HG03095 (cell line): ENCODE measurements at regions not wholly inside any gene's neighbourhood (a gene's known extent, or its start where the extent isn't known, plus 50 kb on each side); places are given as distances from the start of the nearest gene placed in this dataset.
"Not testable (repeated sequence)": the region's sequence is repeated elsewhere in the genome, so short reads cannot be mapped to it uniquely, and the experiment has no call there.

Experiments used
- ATAC-seq: cut with Tn5 transposase; IDR thresholded peaks from one replicate; pipeline ENCODE4 v1.9.1; 2021; ENCODE audit warnings: moderate library complexity; ENCODE audit not compliant: unreplicated experiment

DNA sequence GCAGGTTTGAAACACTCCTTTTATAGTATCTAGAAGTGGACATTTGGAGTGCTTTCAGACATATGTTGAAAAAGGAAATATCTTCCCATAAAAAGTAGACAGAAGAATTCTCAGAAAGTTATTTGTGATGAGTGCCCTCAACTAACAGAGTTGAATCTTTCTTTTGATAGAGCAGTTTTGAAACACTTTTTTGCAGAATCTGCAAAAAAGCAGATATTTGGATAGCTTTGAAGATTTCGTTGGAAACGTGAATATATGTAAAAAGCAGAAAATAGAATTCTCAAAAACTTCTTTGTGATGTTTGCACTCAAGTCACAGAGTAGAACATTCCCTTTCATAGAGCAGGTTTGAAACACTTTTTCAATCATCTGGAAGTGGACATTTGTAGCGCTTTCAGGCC, 676.4 kb upstream of the ZNF337 start:
- ATAC-seq = not testable (repeated sequence)

DNA sequence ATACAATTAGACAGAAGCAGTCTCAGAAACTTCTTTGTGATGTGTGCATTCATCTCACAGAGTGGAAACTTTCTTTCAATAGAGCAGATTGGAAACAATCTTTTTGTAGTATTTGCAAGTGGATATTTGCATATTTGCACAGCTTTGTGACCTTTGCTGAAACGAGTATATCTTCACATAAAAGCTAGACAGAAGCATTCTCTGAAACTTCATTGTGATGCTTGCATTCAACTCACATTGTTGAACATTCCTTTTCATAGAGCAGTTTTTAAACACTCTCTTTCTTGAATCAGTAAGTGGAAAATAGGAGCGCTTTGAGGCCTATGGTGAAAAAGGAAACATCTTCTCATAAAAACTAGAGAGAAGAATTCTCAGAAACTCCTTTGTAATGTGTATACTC, 657.9 kb upstream of the ZNF337 start:
- no peak for ATAC-seq

DNA sequence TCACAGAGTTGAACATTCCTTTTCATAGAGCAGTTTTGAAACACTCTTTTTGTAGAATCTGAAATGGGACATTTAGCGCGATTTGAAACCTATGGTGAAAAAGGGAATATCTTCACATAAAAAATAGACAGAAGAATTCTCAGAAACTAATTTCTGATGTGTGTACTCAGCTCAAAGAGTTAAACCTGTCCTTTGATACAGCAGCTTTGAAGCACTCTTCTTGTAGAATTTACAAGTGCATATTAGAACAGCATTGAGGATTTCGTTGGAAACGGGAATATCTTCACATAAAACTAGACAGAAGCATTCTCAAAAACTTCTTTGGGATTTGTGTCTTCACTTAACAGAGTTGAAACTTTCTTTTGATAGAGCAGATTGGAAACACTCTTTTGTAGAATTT, 650.7 kb upstream of the ZNF337 start:
- no peak for ATAC-seq

DNA sequence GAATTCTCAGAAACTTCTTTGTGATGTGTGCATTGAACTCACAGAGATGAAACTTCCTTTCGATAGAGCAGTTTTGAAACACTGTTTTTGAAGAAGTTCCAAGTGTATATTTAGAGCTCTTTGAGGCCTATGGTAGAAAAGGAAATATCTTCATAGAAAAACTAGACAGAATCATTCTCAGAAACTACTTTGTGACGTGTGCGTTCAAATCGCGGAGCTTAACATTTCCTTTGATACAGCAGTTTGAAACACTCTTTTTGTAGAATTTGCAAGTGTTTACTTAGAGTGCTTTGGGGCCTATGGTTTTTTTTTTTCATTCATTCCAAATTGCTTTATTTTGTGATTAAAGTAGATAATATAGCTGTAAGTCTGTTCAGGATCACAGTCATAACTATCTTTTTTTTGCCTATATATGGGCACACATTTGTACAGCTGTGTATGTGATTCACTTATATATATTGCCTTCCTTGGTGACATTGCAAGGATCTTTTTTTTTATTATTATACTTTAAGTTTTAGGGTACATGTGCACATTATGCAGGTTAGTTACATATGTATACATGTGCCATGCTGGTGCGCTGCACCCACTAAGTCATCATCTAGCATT, 643.9 kb upstream of the ZNF337 start:
- not testable (repeated sequence) for ATAC-seq

DNA sequence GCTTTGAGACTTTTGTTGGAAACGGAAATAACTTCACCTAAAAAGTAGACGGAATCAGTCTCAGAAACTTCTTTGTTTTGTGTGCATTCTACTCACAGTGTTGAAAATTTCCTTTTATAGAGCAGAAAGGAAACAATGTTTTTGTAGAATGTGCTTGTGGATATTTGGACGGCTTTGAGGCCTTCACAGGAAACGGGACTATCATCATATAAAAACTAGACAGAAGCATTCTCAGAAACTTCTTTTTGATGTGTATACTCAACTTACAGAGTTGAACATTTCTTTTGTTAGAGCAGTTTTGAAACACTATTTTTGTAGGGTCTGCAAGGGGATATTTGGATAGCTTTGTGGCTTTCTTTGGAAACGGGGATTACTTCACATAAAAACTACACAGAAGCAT, 627.5 kb upstream of the ZNF337 start:
- ATAC-seq = no peak

DNA sequence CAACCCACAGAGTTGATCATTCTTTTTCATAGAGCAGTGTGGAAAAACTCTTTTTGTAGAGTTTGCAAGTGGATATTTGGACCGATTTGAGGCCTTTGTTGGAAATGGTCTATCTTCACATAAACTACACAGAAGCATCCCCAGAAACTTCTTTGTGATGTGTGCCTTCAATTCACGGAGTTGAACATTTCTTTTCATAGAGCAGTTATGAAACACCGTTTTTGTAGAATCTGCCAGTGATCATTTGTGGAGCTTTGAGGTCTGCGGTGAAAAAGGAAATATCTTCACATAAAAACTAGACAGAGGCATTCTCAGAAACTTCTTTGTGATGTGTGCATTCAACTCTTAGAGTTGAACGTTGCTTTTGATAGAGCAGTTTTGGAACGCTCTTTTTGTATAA, 618.4 kb upstream of the ZNF337 start:
- ATAC-seq = no peak

DNA sequence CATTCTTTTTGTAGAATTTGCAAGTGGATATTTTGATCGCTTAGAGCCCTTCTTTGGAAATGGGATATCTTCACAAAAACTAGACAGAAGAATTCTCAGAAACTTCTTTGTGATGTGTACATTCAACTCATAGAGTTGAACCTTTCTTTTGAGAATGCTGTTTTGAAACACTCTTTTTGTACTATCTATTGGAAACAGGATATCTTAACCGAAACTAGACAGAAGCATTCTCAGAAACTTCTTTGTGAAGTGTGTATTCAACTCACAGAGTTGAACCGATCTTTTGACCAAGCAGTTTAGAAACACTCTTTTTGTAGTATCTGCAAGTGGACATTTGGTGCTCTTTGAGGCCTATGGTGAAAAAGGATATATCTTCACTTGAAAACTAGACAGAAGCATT, 613.1 kb upstream of the ZNF337 start:
- not testable (repeated sequence) for ATAC-seq

DNA sequence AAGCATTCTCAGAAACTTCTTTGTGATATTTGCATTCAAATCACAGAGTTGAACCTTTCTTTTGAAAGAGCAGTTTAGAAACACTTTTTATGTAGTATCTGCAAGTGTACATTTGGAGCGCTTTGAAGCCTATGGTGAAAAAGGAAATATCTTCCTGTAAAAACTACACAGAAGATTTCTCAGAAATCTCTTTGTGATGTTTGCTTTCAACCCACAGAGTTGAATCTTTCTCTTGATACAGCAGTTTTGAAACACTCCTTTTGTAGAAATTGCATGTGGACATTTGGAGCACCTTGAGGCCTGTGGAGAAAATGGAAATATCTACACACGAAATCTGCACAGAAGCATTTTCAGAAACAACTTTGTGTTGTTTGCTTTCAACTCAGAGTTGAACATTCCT, 612.3 kb upstream of the ZNF337 start:
- ATAC-seq = no peak

DNA sequence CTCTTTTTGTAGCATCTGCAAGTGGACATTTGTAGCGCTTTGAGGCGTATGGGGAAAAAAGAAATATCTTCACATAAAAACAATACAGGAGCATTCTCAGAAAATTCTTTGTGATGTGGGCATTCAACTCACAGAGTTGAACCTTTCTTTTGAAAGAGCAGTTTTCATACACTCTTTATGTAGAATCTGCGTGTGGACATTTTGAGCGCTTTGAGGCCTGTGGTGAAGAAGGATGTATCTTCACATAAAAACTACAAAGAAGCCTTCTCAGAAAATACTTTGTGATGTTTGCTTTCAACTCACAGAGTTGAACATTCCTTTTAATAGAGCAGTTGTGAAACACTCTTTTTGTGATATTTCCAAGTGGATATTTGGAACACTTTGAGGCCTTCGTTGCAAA, 598.4 kb upstream of the ZNF337 start:
- ATAC-seq = no peak

DNA sequence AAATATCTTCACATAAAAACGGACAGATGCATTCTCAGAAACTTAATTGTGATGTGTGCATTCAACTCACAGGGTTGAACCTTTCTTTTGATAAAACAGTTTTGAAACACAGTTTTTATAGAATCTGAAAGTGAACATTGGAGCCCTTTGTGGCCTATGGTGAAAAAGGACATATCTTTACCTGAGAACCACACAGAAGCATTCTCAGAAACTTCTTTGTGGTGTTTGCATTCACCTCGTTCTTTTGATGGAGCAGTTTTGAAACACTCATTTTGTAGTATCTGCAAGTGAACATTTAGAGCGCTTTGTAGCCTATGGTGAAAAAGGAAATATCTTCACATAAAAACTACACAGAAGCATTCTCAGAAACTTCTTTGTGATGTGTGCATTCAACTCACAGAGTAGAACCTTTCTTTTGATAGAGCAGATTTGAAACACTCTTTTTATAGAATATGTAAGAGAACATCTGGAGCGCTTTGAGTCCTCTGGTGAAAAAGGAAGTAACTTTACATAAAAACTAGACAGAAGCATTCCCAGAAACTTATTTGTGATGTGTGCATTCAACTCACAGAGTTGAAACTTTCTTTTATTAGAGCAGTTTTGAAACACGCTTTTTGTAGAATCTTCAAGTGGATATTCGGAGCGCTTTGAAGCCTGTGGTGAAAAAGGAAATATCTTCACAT, 591.9 kb upstream of the ZNF337 start:
- ATAC-seq = not testable (repeated sequence)

DNA sequence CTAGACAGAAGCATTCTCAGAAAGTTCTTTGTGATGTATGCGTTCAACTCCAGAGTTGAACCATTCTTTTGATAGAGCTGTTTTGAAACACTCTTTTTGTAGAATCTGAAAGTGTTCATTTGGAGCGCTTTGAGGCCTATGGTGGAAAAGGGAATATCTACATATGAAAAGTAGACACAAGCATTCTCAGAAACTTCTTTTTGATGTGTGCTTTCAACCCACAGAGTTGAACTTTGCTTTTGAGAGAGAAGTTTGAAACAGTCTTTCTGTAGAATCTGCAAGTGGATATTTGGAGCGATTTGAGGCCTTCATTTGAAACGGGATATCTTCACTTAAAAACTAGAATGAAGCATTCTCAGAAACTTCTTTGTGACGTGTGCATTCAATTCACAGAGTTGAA, 582.6 kb upstream of the ZNF337 start:
- no peak for ATAC-seq

DNA sequence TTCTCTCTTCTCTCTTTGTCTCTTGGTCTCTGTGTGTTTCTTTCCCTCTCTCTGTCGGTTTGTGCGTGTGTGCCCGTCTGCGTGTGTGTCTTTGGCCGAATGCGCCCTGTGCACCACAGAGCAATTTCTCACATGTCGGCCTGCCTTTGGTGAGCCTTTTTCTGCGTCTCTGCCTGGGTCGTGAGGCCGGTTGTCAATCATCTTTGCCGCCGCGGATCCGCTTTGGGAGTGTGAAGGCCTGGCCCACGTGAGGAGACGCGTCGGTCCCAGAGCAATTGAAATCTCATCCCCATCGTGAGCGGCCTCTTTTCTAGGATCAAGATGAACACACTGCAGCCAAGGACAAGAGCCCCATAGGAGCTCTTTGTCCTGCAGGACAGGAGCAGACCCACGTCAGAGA, 580.7 kb upstream of the ZNF337 start:
- no peak for ATAC-seq

DNA sequence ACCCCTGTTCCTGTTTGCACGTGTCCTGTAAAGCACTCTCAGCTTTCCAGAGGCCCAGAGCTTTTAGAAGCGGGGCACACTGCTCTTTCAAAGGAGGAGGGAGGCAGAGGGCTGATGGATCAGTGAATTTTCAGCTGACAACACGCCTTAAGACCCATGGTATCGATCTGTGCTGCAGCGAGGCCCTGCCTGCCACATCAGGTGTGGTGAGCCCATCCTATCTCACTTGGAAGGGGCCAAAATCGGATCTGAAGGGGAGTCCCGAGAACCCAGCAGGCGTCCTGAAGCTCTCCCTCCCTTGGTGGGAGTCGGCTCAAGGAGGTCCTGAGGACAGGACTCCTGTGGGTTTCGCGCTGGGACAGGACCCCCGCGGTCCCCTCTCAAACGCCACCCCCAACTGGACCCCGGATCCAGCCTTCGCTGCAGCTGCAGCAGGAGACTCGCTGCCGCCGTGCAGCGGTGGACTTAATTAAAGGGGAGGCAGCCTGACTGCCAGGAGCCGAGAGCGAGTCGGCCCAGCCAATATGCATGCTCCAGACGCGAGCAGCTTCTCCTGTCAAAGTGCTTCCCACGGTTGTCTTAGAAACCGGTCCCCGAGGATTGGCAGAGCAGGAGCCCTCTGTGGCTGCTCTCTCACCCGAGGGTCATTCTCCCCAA, 580.0 kb upstream of the ZNF337 start:
- ATAC-seq = no peak

DNA sequence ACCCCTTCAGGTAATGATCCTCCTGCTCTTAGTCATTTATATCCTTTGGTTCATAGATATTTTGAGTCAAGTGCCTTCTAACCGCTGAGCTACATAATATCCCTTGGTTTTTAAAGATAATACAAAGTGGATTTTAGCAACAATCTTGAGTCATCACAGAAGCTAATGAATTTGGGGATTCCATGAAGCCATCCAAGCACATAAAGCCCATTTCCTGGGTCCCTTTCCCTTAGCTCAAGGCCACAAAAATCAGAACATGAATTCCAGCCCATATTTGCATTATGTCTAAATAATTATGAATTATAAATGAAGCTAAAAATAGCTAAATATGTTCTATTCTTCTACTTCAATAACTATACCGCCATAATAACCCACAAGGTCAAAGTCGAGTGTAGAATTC, 572.1 kb upstream of the ZNF337 start:
- ATAC-seq = not testable (repeated sequence)

DNA sequence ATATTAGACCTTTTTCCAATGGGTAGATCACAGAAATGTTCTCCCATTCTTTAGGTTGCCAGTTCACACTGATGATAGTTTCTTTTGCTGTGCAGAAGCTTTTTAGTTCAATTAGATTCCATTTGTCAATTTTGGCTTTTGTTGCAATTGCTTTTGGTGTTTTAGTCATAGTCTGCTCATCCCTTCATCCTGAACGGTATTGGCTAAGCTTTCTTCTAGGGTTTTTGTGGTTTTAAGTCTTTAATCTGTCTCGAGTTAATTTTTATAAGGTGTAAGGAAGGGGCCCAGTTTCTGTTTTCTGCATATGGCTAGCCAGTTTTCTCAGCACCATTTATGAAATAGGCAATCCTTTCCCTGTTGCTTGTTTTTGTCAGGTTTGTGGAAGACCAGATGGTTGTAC, 564.3 kb upstream of the ZNF337 start:
- ATAC-seq = not testable (repeated sequence)

DNA sequence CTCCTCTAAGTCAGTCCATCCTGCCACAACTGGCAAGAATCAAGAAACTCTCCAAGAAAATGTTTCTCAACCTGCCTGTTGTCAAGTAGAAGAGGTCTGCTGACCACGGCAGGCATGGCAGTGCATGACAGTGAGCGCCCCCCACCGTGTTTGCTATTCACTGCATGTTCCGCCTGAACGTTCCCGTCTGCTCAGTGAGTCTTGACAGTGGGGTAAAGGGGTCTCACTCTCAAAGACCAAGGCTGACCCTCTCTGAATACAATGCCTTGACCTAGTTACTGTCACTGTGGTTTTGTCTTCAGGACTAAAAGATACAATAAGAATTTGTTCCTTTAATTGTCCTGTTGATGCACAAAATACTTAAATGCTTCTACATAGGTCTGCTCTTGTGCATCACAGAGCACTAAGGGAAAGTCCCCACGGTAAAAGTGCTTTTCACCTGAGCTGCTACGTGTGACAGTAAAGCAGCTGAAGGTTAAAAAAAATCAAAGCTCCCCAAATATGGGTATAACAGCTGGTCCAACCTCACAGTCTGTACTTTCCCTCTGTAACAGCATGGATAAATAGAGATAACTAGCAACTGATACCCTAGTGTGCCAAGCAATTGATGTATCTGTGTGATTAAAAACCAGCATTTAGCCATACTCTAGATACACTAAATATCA, 555.8 kb upstream of the ZNF337 start:
- not testable (repeated sequence) for ATAC-seq

DNA sequence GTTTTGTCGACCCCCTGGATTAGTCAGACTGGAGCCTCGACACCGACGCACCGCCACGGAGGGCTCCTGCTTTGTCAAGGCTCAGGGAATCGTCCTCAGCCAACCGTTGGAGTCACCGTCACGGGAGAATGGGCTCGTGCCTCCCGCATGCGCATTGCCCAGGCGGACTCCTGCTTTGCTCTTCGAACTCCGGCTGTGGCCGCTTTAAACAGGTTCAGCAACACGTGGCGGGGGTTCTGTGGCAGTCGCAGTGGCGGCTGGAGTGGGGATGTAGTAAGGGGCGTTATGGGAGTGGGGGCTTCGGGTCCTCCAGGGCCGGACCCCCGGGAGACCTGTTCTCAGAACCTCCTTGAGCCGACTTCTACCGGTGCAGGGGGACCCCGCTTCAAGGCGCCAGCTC, 554.7 kb upstream of the ZNF337 start:
- not testable (repeated sequence) for ATAC-seq

DNA sequence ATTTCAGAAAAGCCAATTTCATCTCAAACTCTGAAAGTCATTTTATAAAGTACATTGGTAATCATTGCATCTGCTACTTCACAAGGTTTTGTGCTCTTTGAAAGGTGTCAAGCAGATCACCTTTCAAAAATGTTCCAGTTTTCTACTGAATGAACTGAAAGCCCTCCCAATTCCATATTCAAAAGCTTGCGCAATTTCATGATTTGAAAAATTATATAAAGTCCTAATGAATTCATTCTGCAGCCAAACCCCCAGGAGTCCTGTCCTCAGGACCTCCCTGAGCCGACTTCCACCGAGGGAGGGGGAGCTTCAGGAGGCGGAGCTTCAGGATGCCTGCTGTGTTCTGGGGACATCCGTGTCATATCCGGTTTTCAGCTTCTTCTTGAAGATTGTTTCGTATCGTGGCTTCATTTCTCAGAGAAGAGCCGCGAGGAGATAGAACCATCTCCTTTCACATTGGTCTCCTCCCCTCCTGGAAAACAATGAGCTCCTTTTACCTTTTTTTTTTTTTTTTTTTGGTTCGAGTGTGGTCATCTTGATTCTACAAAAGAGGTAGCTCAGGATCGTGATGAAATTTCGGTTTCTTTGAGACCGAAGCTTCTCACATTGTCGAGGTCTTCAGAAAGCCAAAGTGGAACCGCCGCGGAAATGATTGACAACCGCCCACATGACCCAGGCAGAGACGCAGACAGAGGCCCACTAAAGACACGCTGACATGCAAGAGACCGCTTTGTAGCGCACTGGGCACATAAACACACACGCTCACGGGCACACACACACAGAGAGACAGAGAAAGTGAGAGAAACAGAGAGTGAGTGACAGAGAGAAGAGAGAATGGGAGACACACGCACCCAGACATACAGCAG, 553.8 kb upstream of the ZNF337 start:
- ATAC-seq = not testable (repeated sequence)

DNA sequence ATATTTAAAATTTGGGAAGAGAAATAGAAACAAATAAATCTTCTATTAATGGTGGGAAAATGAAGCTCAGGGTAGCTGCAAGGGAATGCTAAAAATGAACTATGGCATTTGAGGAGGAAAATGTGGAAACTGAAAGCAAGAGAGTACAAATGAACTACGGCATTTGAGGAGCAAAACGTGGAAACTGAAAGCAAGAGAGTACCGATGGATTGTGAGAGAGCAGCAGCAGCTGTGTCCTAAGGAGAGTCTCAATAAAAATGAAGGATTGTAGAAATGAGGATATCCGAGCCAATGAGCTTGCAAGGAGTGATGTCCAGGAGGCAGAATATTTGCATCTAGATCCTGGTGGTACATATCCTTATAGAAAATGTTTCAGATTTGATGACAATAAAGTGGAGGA, 547.1 kb upstream of the ZNF337 start:
- ATAC-seq = no peak

DNA sequence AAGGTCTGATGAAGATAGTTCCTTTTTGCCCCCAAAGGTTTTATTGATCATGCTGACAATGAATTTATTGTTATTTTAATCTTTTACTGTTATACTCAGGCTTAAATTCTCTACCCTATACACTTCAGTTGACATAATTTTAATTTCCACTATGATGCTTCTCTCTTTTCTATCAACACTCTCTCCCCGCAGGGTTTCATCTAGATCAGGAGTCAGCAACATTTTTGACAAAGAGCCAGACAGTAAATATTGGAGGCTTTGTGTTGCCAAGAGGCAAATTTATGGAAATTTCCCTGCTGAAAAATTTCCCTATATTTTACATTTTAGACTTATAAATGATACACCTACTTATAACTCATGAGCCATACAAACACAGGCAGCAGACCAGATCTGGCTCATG, 524.0 kb upstream of the ZNF337 start:
- ATAC-seq = not testable (repeated sequence)

DNA sequence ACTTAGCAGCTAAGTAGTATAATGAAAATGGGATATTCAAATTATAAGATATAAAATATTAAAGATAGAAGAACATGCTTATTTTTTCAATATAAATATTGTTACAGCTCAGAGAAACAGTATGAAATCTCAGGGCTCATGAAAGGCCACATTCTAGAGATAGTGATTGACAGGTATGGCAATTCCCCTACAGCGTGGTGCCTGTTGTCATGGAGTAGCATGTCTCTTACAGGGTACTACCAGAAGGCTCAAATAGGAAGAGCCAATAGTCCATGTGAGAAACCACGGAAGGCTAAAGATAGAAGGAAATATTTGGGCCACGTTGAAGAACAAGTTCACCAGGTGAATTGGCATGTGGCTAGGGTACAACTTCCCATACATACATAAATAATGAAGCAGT, 522.9 kb upstream of the ZNF337 start:
- ATAC-seq = not testable (repeated sequence)
